NB4 (cell line): ENCODE measurements at regions not wholly inside any gene's neighbourhood (a gene's known extent, or its start where the extent isn't known, plus 50 kb on each side); places are given as distances from the start of the nearest gene placed in this dataset.

ENCODE experiments used
- POLR2A ChIP-seq: IDR thresholded peaks from 2 replicates; pipeline ENCODE4 v1.6.1; 2011; ENCODE audit warnings: mild to moderate bottlenecking; ENCODE audit not compliant: insufficient read length; ENCODE audit errors: extremely low read depth
- TF ChIP-seq, protein P1 (sequence below): IDR thresholded peaks from one replicate; pipeline ENCODE4 v1.5.1; 2012; ENCODE audit warnings: low read depth, low read length
- TF ChIP-seq, protein P2 (sequence below): IDR thresholded peaks from 2 replicates; pipeline ENCODE4 v1.6.1; 2011; ENCODE audit warnings: low read depth, low read length

DNA sequence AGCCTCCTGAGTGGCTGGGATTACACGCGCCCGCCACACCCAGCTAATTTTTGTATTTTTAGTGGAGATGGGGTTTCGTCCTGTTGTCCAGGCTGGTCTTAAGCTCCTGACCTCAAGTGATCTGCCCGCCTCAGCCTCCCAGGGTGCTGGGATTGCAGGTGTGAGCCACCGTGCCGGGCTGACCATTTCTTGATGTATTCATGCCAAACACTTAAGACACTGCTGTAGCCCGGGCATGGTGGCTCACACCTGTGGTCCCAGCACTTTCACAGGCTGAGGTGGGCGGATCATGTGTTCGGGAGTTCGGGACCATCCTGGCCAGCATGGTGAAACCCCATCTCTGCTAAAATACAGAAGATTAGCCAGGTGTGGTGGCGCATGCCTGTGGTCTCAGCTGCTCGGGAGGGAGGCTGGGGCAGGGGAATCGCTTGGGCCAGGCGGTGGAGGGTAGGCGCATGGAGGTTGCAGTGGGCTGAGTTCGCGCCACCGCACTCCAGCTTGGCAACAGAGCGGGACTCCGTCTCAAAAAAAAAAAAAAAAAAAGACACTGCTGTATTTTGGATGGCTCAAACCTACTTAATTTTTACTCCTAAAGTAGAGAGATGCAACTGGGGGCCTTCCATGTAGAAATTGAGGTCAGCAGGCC lies 140.8 kb downstream of the NUP35 start:
- TF ChIP-seq, protein P1, sequence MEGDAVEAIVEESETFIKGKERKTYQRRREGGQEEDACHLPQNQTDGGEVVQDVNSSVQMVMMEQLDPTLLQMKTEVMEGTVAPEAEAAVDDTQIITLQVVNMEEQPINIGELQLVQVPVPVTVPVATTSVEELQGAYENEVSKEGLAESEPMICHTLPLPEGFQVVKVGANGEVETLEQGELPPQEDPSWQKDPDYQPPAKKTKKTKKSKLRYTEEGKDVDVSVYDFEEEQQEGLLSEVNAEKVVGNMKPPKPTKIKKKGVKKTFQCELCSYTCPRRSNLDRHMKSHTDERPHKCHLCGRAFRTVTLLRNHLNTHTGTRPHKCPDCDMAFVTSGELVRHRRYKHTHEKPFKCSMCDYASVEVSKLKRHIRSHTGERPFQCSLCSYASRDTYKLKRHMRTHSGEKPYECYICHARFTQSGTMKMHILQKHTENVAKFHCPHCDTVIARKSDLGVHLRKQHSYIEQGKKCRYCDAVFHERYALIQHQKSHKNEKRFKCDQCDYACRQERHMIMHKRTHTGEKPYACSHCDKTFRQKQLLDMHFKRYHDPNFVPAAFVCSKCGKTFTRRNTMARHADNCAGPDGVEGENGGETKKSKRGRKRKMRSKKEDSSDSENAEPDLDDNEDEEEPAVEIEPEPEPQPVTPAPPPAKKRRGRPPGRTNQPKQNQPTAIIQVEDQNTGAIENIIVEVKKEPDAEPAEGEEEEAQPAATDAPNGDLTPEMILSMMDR = no peak
- TF ChIP-seq POLR2A = no peak
- TF ChIP-seq, protein P2, sequence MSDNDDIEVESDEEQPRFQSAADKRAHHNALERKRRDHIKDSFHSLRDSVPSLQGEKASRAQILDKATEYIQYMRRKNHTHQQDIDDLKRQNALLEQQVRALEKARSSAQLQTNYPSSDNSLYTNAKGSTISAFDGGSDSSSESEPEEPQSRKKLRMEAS = no peak
